HG03520 (cell line): ENCODE measurements at regions not wholly inside any gene's neighbourhood (a gene's known extent, or its start where the extent isn't known, plus 50 kb on each side); places are given as distances from the start of the nearest gene placed in this dataset.

Source experiments
- ATAC-seq: cut with Tn5 transposase; IDR thresholded peaks from one replicate; pipeline ENCODE4 v1.9.1; 2021; ENCODE audit warnings: mild to moderate bottlenecking, moderate library complexity; ENCODE audit not compliant: unreplicated experiment

DNA sequence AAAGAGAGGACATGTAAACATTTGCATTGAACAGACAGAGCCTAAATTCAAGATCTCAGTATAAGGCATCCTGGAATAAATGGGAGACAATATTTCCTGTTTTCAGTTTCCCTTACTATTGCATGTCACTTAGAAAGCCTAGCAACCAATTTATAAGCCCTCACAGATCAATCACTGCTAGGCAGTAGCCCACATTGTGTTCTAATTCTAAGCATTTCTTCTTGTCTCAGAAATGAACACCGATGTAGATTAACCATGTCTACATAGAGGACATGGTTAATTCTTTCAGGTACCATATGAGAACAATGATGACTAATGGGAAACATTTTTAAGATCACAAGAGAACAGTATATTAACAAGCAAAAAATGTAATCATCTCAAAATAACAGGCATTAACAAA is 79.6 kb upstream of the HMHB1 start:
- no peak for ATAC-seq

DNA sequence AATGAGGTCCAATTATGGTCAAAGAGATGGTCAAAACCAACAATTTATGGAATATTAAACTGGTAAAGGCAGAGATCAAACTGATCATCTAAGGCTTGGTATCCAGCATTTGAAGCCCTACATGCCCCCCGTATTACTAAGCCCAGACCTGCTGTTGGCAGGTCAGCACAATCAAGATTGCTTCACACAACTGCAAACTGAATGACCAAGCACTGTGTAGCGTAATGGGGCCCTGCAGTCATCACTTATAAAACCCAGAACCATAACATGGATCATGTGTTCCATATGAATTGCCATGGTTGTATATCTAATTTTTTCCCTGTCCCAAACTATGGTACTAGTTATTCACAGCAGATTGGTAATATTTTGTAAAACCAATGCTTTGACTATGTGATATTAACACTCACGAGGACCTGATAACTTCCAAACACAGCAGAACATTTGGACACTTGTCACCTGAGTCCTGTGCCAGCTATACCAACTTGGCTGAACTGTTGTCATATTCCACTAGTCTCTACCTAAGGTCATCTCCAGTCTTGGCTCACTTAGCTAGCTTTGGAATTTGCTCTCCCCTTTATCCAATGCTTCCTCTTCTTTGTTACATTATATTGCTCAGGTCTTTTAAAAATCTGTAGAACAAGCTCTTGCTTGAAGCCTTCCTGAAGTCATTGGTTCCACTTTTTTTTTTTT is 81.7 kb upstream of the HMHB1 start:
- ATAC-seq: no peak

DNA sequence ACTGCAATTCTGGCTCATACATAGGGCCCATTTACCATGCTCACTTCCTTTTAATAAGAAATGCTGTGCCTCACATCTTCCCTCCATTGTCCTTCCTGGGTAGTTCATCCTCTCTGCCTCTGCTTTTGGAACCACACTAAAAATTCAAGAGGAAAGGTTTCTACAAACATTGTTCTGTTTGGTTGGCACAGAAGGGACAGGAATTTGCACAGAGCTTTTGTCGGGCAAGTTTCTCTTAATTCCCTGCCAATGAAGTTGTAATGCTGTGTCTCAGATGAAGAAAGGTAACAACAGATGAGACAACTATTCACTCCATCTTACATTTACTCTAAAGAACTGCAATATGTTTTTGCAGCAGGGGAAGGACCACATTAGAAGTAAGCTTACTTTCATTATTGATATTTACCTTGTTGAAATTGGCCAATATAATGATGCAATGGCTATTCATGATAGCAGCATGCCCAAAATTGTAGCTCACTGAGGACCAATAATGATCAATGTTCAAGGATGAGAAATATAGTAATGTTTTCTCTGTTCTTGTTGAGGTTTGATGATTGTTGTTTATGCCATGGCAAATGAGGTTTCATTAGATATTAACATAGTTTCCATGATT is 82.5 kb upstream of the HMHB1 start:
- no peak for ATAC-seq

GRCh38 chr5:143723159-143723558 is 88.8 kb upstream of the HMHB1 start:
- no peak for ATAC-seq

DNA sequence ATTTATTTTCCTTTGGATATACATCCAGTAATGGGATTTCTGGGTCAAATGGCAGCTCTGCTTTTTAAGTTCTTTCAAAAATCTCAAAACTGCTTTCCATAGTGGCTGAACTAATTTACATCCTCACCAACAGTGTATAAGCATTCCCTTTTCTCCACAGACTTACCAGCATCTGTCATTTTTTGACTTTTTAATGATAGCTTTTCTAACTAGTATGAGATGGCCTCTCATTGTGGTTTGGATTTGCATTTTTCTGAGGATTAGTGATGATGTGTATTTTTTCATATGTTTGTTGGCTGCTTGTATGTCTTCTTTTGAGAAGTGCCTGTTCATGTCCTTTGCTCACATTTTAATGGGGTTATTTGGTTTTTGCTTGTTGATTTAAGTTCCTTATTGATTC is 90.0 kb upstream of the HMHB1 start:
- ATAC-seq: no peak

DNA sequence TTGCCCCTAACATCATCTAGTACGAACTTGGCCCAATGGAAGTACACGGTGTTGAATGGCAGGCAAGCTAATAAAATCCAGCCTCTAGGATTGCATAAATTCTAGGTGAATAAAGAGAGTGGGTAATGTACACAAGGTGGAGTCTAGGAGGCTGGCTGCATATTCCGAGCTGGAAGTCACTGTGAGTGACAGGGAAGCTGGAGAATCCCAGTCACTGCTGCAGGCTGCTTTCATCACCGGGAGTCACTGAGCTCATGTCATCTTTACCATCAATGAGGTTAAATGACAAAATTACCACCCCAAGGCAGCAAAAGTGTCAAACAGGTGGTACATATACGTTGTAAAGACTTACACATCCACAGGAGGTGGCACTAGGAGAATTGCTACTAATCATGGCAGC is 91.3 kb upstream of the HMHB1 start:
- no peak for ATAC-seq

GRCh38 chr5:143717400-143717799 is 94.6 kb upstream of the HMHB1 start:
- ATAC-seq: no peak

GRCh38 chr5:143716881-143717280 is 95.1 kb upstream of the HMHB1 start:
- no peak for ATAC-seq

DNA sequence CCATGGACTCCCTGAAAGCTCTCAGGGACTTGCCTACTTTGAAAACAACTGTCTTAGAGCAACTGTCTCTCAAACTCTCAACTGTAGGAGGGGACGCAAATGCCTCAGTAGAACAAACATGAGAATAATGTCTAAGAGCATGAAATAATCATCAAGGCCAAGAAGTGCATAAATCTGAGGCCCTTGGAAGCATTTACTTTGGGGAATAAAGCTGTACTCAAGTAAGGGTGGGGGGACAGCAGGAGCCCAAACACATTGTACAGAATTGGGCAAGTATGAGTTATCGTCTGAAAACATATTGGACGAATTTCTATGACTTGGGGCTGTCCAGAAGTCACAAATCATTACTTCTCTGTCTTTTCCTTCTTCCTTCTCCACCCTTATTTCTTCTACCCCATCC is 96.3 kb upstream of the HMHB1 start:
- ATAC-seq: no peak

DNA sequence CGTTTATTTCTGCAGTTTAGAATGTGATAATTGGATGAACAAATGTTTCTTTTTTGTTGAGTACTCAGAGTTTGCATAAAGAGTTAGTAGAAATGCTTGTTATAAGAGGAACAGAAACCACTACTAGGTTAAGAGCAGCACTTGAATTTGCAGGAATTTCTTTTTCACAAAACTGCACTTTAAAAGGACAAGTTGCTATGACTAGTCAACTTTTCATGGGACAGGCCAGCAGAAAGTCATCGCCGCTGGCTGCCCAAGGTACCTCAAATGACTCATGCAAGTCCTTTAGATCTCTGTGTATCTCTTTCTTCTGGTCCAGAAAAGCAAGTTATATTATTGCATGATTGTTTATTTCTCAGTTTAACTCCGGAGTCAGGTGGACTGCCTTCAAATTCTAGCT is 97.3 kb upstream of the HMHB1 start:
- ATAC-seq: no peak

DNA sequence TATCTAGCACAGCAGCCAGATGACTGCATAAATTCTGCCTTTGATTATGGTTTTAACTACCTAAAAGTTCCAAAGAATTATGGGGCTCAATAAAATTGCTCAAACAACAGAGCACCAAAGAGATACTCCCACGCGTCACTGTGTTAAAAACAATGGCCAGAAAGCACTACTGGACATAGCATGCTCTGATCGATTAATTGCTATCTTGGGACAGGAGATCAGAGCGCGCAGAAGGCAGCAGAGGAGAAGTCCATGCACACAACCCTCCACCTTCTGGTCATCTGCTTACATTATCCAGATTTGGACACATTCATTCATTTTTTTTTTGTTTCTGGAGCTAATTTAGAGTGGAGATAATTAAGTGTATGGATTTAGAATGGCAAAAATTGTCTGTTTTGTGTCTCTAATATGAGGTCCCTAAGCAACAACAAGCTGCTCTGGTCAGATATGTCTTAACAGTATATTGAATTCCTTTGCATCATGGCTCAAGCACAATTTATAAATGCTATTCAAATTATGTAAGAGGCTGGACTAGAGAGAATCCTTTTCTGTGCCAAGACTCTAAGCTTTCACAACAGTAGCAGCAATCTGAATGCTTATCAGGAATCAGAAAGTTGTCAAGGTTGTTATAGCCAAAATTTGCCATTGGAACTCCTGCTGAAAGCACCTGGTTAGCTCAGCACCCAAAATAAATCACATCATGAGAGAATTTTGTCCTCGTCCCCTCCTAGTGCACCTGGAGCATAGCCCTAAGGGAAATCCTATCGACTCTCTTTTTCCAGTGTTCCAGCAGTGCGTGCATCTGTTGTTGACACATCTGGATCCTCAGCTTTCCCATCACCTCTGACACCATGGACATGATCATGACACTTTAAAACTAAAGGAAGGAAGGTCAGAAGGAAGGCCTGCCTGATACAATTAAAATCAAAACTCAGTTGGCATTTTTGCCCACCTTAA is 98.6 kb upstream of the HMHB1 start:
- no peak for ATAC-seq

DNA sequence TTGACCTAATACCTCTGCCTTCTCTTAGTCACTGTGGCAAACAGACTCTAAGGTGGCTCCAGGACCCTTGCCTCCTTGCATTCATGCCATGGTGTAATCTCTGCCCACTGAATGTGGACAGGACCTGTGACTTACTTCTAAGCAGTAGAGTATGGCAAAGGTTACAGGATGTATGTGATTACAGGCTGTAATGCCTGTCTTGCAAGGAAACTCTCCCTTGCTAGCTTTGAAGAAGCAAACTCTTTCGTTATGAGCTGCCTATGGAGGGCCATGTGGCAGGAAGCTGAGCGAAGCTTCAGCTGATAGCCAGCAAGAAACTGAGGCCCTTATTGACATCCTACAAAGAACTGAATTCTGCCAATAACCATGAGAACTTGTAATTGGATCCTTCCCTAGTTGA is 103.3 kb upstream of the HMHB1 start:
- ATAC-seq: no peak

- no peak for ATAC-seq
These were observed 104.2 kb upstream of the HMHB1 start for GRCh38 chr5:143707806-143708205.

GRCh38 chr5:143705381-143705780 is 106.6 kb upstream of the HMHB1 start:
- no peak for ATAC-seq

- ATAC-seq: no peak
These were observed 108.3 kb upstream of the HMHB1 start for GRCh38 chr5:143703659-143704058.

DNA sequence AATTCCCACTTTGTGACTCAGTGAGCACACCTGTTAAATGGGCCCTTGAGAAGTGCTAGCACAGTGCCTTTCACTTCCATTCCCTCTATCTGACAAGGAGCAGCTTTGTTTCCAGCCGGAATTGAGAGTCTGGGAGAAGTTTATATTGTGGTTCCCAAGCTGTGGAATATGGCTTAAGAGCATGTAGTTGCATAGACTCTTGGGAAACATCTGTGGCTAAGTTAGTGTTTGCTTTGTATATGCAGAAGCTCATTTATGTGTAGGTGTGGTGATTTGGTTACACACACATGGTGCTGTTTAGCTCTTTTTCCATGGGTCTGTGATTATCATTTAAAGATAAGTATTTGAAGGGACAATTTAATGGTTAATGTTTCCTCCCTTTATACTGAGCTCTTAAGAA is 110.5 kb upstream of the HMHB1 start:
- no peak for ATAC-seq

DNA sequence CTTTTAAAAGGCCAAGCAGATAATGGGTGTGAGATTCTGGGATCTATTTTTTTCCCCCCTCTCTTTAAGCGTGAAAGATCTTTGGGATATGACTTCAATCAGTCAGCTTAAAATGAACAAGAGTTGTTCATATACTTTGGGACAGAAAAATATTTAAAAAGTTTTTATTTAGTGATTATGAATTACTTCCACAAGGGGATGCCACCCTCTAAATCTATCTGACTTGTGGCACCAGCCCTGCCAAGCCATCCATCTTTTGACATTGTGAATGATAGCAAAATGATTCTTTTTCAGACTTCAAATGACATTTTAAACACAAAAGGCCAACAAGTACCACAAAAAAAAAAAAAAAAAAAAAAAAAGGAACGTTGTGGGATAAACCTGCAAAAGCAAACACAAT is 111.0 kb upstream of the HMHB1 start:
- no peak for ATAC-seq

GRCh38 chr5:143699121-143699520 is 112.8 kb upstream of the HMHB1 start:
- no peak for ATAC-seq

DNA sequence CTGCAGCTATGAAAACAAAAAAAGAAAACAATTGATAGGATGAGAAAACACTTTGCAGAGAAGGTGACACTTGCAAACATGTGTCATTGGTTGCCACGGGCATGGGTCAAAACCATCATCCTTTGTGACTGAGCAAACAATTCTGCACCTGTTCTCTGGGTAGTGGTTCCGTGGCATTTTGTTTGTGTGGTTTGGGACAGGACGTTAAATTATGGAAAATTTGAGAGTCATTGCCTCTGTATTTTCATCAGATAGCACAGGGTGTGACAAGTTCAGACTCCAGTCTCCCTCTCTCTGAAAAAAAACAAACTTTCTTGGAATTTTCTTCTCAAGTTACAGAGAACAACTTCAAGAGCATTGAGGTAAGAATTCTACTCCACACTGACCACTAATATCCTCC is 113.4 kb upstream of the HMHB1 start:
- ATAC-seq: no peak

DNA sequence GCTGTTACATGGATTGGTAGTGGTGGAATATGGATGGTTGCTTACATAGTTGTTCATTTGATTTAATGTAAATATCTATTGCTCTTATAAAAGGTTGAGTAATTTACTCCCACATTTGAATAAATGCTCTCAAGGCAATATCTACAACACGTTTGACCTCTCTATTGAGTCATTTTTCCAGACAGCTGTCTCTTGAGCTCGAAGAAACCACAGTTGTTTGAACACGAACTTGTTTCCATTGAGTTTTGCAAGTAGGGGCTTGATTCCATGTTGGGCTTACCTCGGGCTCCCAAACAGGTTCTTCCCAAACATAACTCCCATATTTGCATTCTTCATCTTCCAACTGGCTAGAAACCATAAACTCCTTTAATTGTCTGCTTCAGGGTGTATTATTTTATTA is 115.0 kb upstream of the HMHB1 start:
- ATAC-seq: no peak

GRCh38 chr5:143695941-143696340 is 116.0 kb upstream of the HMHB1 start:
- no peak for ATAC-seq
